Urothelium cell line (cell line): ENCODE measurements at regions not wholly inside any gene's neighbourhood (a gene's known extent, or its start where the extent isn't known, plus 50 kb on each side); places are given as distances from the start of the nearest gene placed in this dataset.

Experiments used
- DNase-seq: peaks from one replicate; pipeline ENCODE4 v3.0.0; 2011; ENCODE audit warnings: low spot score, mixed read lengths
- FAIRE-seq: peaks from 2 replicates; lab custom pipeline; 2011; peaks lifted over from hg19 to GRCh38; lab: Jason Lieb, UNC

- no peak for DNase-seq
These were observed 100.7 kb downstream of the ASB7 start for GRCh38 chr15:100703032-100703578.

GRCh38 chr15:100703671-100704070 is 101.3 kb downstream of the ASB7 start:
- FAIRE-seq, result no peak
- DNase-seq, result no peak

More at GRCh38 chr15:100703032-100703578, 100.7 kb downstream of the ASB7 start:
- no peak for FAIRE-seq

GRCh38 chr15:100704281-100705055 is 102.1 kb downstream of the ASB7 start:
- FAIRE-seq (no peak), DNase-seq (no peak)

GRCh38 chr15:100705065-100705464 is 102.7 kb downstream of the ASB7 start:
- DNase-seq (no peak), FAIRE-seq (no peak)

GRCh38 chr15:100705841-100706240 is 103.5 kb downstream of the ASB7 start:
- FAIRE-seq, result no peak
- no peak for DNase-seq

- FAIRE-seq (no peak), DNase-seq (no peak)
These were observed 104.8 kb downstream of the ASB7 start for GRCh38 chr15:100707229-100707628.

GRCh38 chr15:100708916-100709315 is 106.5 kb downstream of the ASB7 start:
- DNase-seq, result no peak
- FAIRE-seq, result no peak

GRCh38 chr15:100710222-100710621 is 107.8 kb downstream of the ASB7 start:
- no peak for DNase-seq
- FAIRE-seq, result peak; percentile 99

- DNase-seq (no peak), FAIRE-seq (no peak)
These were observed 108.5 kb downstream of the ASB7 start for GRCh38 chr15:100710744-100711515.

- no peak for FAIRE-seq
- DNase-seq, result no peak
These were observed 109.2 kb downstream of the ASB7 start for GRCh38 chr15:100711516-100712021.

GRCh38 chr15:100712226-100712625 is 109.8 kb downstream of the ASB7 start:
- FAIRE-seq (no peak), DNase-seq (no peak)

- DNase-seq (peak; percentile 91), FAIRE-seq (peak; percentile 88)
These were observed 110.9 kb downstream of the ASB7 start for GRCh38 chr15:100713163-100713867.

- DNase-seq (no peak), FAIRE-seq (peak; percentile 58)
These were observed 111.8 kb downstream of the ASB7 start for GRCh38 chr15:100714034-100714748.

- DNase-seq (no peak), FAIRE-seq (no peak)
These were observed 112.5 kb downstream of the ASB7 start for GRCh38 chr15:100714749-100715342.

GRCh38 chr15:100715571-100716455 is 113.4 kb downstream of the ASB7 start:
- DNase-seq, result no peak
- FAIRE-seq, result no peak

- no peak for FAIRE-seq
- no peak for DNase-seq
These were observed 114.2 kb downstream of the ASB7 start for GRCh38 chr15:100716456-100717085.

- no peak for FAIRE-seq
- no peak for DNase-seq
These were observed 115.2 kb downstream of the ASB7 start for GRCh38 chr15:100717596-100717995.
